ENCODE measurements at regions not wholly inside any gene's neighbourhood (a gene's known extent, or its start where the extent isn't known, plus 50 kb on each side); places are given as distances from the start of the nearest gene placed in this dataset.

DNA sequence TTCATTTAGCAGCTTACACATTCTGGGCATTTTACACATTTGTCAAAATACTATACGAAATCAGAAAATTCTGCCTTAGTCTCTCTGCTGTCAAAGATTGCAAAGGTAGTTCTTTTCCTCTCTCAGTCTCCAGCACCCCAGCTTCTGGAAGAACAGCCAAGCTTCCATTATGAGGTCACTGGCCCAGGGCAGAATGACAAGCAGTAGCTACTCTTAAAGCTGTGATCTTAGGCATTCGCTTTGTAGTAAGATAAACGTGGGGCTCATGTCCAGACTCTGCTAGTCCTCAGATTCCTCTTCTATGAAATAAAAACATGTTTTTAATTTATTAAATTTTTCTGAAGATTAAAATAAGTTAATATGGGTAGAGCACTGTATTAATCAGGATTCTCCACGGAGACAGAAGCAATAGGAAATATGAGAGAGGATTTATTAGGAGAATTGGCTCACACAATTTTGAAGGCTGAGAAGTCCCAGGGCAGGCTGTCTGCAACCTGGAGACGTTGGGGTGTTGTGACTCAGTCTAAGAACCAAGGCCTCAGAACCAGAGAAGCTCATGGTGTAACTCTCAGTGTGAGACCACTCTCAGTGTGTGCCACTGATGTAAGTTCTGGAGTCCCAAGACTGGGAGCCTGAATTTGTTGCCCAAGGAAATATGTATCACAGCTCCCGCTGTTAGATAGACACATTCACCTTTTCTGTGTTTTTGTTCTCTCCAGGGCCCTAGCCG is 201.2 kb downstream of the CMPK2 start:
- TF ChIP-seq, protein P1, sequence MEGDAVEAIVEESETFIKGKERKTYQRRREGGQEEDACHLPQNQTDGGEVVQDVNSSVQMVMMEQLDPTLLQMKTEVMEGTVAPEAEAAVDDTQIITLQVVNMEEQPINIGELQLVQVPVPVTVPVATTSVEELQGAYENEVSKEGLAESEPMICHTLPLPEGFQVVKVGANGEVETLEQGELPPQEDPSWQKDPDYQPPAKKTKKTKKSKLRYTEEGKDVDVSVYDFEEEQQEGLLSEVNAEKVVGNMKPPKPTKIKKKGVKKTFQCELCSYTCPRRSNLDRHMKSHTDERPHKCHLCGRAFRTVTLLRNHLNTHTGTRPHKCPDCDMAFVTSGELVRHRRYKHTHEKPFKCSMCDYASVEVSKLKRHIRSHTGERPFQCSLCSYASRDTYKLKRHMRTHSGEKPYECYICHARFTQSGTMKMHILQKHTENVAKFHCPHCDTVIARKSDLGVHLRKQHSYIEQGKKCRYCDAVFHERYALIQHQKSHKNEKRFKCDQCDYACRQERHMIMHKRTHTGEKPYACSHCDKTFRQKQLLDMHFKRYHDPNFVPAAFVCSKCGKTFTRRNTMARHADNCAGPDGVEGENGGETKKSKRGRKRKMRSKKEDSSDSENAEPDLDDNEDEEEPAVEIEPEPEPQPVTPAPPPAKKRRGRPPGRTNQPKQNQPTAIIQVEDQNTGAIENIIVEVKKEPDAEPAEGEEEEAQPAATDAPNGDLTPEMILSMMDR (conservative IDR thresholded peaks at IDR 0.05; ENCODE audit: low read depth, low read length): no peak
- TF ChIP-seq EZH2phosphoT487 (IDR thresholded peaks at IDR 0.05; ENCODE audit: borderline replicate concordance, low read length) (no peak), EZH2 (IDR thresholded peaks at IDR 0.05; ENCODE audit: low read length, unreplicated experiment) (no peak)
- Histone ChIP-seq H3K4me3 (ENCODE audit: low read length) (no peak overlapping the region), H3K9me3 (ENCODE audit: low read length) (no peaks in the 10 kb centered on the region), H4K20me1 (ENCODE audit: low read length) (no peaks in the 10 kb centered on the region), H3K79me2 (ENCODE audit: low read length) (no peaks in the 10 kb centered on the region), H3K9me2 (replicated peaks; ENCODE audit: low read length) (no peaks in the 10 kb centered on the region), H3K4me2 (ENCODE audit: low read length) (no peak overlapping the region), H3K36me3 (ENCODE audit: low read depth, low read length) (no peaks in the 10 kb centered on the region), H3K4me1 (ENCODE audit: insufficient read depth, low read length) (no peaks in the 10 kb centered on the region), H3F3A (ENCODE audit: low read length, unreplicated experiment) (no peaks in the 10 kb centered on the region), H3K27ac (ENCODE audit: low read length) (no peak overlapping the region), H3K9ac (ENCODE audit: low read length) (no peak overlapping the region), H2AFZ (ENCODE audit: low read length) (no peak overlapping the region), H3K27me3 (ENCODE audit: low read length) (peaks cover 7% of the 10 kb centered on the region; the same call in 1 of the 2 replicates)
- no peak for ATAC-seq
- ChIA-PET CTCF (no interaction called here), POLR2A (ENCODE audit: unreplicated experiment) (no interaction called here)
- no peak for DNase-seq
- no TSS peak for BruUV-seq (replicated peaks)
- intact Hi-C loops (cut with micrococcal nuclease): no loop called here

DNA sequence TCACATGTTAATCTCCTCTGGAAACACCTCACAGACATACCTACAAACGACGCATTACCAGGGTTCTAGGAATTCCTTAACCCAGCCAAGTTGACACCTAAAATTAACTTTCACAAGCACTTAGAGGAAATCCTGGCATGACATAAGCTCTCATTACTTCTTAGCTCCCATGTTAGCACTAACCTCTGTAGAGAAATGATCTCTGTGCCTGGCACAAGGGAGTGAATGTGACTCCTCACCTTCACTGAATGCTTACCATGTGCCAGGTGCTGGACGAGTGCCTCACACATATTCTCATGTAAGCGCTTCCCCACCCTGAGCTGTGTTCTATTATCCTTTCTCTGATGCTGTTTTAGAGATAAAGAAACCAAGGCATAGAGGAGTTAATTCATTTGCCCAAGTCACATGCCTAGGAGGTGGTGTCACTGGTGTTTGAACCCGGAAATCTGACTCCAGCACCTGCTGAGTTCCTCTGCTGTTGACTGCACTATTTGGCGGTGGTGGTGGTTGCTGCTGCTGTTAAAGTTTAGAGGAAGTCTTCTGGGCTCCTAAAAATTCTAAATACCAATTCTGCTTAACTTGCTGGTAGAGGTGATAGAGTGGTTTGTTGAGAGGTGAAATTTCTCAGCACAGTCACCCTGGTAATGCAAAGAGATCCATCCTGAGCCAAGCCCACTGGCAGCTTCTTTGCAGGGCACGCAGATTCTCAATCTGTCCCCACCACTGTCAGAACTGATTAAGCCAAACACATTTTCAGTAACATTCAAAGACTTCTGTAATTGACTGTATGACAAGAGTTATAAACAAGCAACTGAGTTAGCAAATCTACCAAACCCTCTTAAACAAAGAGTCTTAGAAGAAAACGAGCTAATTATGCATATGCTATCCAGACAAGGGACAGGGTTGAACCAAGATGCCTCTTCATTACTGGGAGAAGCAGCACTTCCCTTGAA is 200.3 kb downstream of the CMPK2 start:
- Histone ChIP-seq H3K4me3 (ENCODE audit: low read length) (no peak overlapping the region), H4K20me1 (ENCODE audit: low read length) (no peaks in the 10 kb centered on the region), H3K9ac (ENCODE audit: low read length) (no peak overlapping the region), H3K9me3 (ENCODE audit: low read length) (no peaks in the 10 kb centered on the region), H3K27ac (ENCODE audit: low read length) (no peak overlapping the region), H3K79me2 (ENCODE audit: low read length) (no peaks in the 10 kb centered on the region), H3K9me2 (replicated peaks; ENCODE audit: low read length) (no peaks in the 10 kb centered on the region), H3F3A (ENCODE audit: low read length, unreplicated experiment) (no peaks in the 10 kb centered on the region), H3K4me1 (ENCODE audit: insufficient read depth, low read length) (no peaks in the 10 kb centered on the region), H3K4me2 (ENCODE audit: low read length) (no peak overlapping the region), H3K27me3 (ENCODE audit: low read length) (peaks cover 7% of the 10 kb centered on the region; the same call in 1 of the 2 replicates), H2AFZ (ENCODE audit: low read length) (no peak overlapping the region), H3K36me3 (ENCODE audit: low read depth, low read length) (no peaks in the 10 kb centered on the region)
- DNase-seq (no peak), ATAC-seq (no peak)
- TF ChIP-seq EZH2phosphoT487 (IDR thresholded peaks at IDR 0.05; ENCODE audit: borderline replicate concordance, low read length) (no peak), EZH2 (IDR thresholded peaks at IDR 0.05; ENCODE audit: low read length, unreplicated experiment) (no peak)
- TF ChIP-seq, protein P1 (conservative IDR thresholded peaks at IDR 0.05; ENCODE audit: low read depth, low read length): no peak
- ChIA-PET CTCF (no interaction called here), POLR2A (ENCODE audit: unreplicated experiment) (no interaction called here)
- intact Hi-C loops (cut with micrococcal nuclease): no loop called here
- BruUV-seq (replicated peaks): no TSS peak
